ENCODE measurements at regions not wholly inside any gene's neighbourhood (a gene's known extent, or its start where the extent isn't known, plus 50 kb on each side); places are given as distances from the start of the nearest gene placed in this dataset.

- DNase-seq: no peak
These were observed 136.6 kb downstream of the PIK3R1 start for GRCh38 chr5:68352166-68352565.

- DNase-seq: no peak
These were observed 138.0 kb downstream of the PIK3R1 start for GRCh38 chr5:68353605-68354004.

- DNase-seq: no peak
These were observed 138.8 kb downstream of the PIK3R1 start for GRCh38 chr5:68354315-68354714.

GRCh38 chr5:68356216-68356615 is 140.7 kb downstream of the PIK3R1 start:
- DNase-seq: no peak

- no peak for DNase-seq
These were observed 141.1 kb downstream of the PIK3R1 start for GRCh38 chr5:68356623-68357022.

- no peak for DNase-seq
These were observed 144.1 kb downstream of the PIK3R1 start for GRCh38 chr5:68359699-68360098.

- no peak for DNase-seq
These were observed 146.8 kb downstream of the PIK3R1 start for GRCh38 chr5:68362331-68362730.

GRCh38 chr5:68365889-68366288 is 150.3 kb downstream of the PIK3R1 start:
- DNase-seq: no peak

- DNase-seq: no peak
These were observed 151.7 kb downstream of the PIK3R1 start for GRCh38 chr5:68367287-68367686.

GRCh38 chr5:68367717-68368116 is 152.2 kb downstream of the PIK3R1 start:
- no peak for DNase-seq

- DNase-seq: no peak
These were observed 152.9 kb downstream of the PIK3R1 start for GRCh38 chr5:68368311-68369022.

- no peak for DNase-seq
These were observed 153.4 kb downstream of the PIK3R1 start for GRCh38 chr5:68369023-68369359.

GRCh38 chr5:68369457-68370125 is 154.0 kb downstream of the PIK3R1 start:
- DNase-seq: no peak

GRCh38 chr5:68370196-68370595 is 154.6 kb downstream of the PIK3R1 start:
- no peak for DNase-seq

GRCh38 chr5:68371607-68372006 is 156.1 kb downstream of the PIK3R1 start:
- no peak for DNase-seq

- DNase-seq: no peak
These were observed 156.6 kb downstream of the PIK3R1 start for GRCh38 chr5:68372161-68372560.

GRCh38 chr5:68373050-68373449 is 157.5 kb downstream of the PIK3R1 start:
- no peak for DNase-seq

GRCh38 chr5:68374796-68375518 is 159.4 kb downstream of the PIK3R1 start:
- DNase-seq: no peak

- no peak for DNase-seq
These were observed 160.0 kb downstream of the PIK3R1 start for GRCh38 chr5:68375540-68375939.

GRCh38 chr5:68376935-68377334 is 161.4 kb downstream of the PIK3R1 start:
- no peak for DNase-seq

GRCh38 chr5:68377733-68378132 is 162.2 kb downstream of the PIK3R1 start:
- no peak for DNase-seq

GRCh38 chr5:68378204-68378820 is 162.8 kb downstream of the PIK3R1 start:
- DNase-seq: no peak

GRCh38 chr5:68379275-68380036 is 163.9 kb downstream of the PIK3R1 start:
- DNase-seq: no peak

Data from cerebellar nuclear complex (tissue), 1 donor.